NCI-H187 (cell line): ENCODE measurements at regions not wholly inside any gene's neighbourhood (a gene's known extent, or its start where the extent isn't known, plus 50 kb on each side); places are given as distances from the start of the nearest gene placed in this dataset.

Source experiments
- DNase-seq, 2 experiments: peaks; one replicate each; lab custom pipeline; 2025; lab: John Stamatoyannopoulos, UW

- DNase-seq = no peak
These were observed 56.9 kb upstream of the ID2 start for GRCh38 chr2:8624855-8625398.

GRCh38 chr2:8625399-8626300, 56.2 kb upstream of the ID2 start:
- DNase-seq = no peak

- DNase-seq = no peak
These were observed 55.3 kb upstream of the ID2 start for GRCh38 chr2:8626572-8626971.

GRCh38 chr2:8627019-8627691, 54.7 kb upstream of the ID2 start:
- DNase-seq = no peak

GRCh38 chr2:8627692-8628085, 54.2 kb upstream of the ID2 start:
- no peak for DNase-seq

GRCh38 chr2:8628179-8628865, 53.5 kb upstream of the ID2 start:
- DNase-seq = no peak

GRCh38 chr2:8628866-8629209, 53.0 kb upstream of the ID2 start:
- DNase-seq = no peak

GRCh38 chr2:8629402-8629801, 52.5 kb upstream of the ID2 start:
- no peak for DNase-seq

- DNase-seq = no peak
These were observed 51.0 kb upstream of the ID2 start for GRCh38 chr2:8630676-8631464.

- DNase-seq = no peak
These were observed 50.3 kb upstream of the ID2 start for GRCh38 chr2:8631465-8632005.
